ENCODE measurements at regions not wholly inside any gene's neighbourhood (a gene's known extent, or its start where the extent isn't known, plus 50 kb on each side); places are given as distances from the start of the nearest gene placed in this dataset.

GRCh38 chr7:17530244-17530643, 231.8 kb downstream of the AHR start:
- no peak for TF ChIP-seq CTCF (IDR thresholded peaks at IDR 0.05)
- peak in 1 of 2 donors; percentile 34 for TF ChIP-seq EP300 (IDR thresholded peaks at IDR 0.05)
- TF ChIP-seq POLR2A (IDR thresholded peaks at IDR 0.05), result no peak
- peak overlapping the region in 2 of 4 donors; percentile 68 to 70 for H3K27ac ChIP-seq
- no peaks in the 10 kb centered on the region for H3K36me3 ChIP-seq
- no peak for DNase-seq (ENCODE audit: low spot score in 2 of 2)
- no peak overlapping the region for H3K4me3 ChIP-seq
- WGBS, 2 donors, result 39 to 43% methylated on average over 2 of the region's 2 CpGs
- H3K9me3 ChIP-seq, result no peaks in the 10 kb centered on the region
- H3K27me3 ChIP-seq, result no peaks in the 10 kb centered on the region
- peaks cover 0 to 34% (median 3%) of the 10 kb centered on the region in 4 donors for H3K4me1 ChIP-seq

DNA sequence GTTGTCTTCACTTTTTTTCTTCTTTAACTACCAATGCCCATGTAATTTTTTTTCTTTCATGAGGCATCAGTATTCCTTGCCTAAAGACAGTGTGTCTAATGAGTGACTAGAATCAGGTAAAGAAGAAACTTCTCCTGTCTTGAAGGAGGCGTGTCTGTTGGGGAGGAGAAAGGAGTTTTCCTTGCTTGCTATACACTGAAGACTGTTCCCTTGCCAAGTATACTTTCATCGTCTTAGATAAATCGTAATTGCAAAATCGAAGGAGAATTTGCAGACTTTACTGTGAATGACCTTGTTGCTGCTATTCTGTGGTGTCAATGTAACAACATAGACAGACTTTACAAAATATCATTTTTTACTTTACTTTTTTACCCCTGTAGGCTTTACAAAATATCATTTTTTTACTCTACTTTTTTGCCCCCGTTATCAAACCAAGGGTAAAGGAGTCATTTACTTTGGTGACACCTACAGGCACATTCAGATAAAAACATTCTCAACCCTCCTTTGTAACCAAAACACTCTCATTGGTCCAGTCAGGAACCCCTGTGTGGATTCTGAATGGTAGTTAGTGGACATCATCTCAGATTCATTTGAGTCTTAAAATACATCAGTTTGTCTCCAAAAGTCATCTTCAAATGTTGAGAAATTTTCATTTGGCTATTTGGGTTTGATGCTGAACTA, 232.4 kb downstream of the AHR start:
- peaks cover 0 to 37% (median 2%) of the 10 kb centered on the region in 4 donors for H3K4me1 ChIP-seq
- WGBS, 2 donors, result 72 to 74% methylated on average over 5 of the region's 5 CpGs
- no peak for TF ChIP-seq POLR2A (IDR thresholded peaks at IDR 0.05)
- peak in 2 of 5 experiments; percentile 14 to 17 for TF ChIP-seq CTCF (IDR thresholded peaks at IDR 0.05)
- TF ChIP-seq EP300 (IDR thresholded peaks at IDR 0.05), result no peak
- H3K9me3 ChIP-seq, result no peaks in the 10 kb centered on the region
- peak overlapping the region in 2 of 4 donors; percentile 68 to 70 for H3K27ac ChIP-seq
- no peaks in the 10 kb centered on the region for H3K36me3 ChIP-seq
- DNase-seq (ENCODE audit: low spot score in 2 of 2), result no peak
- H3K27me3 ChIP-seq, result no peaks in the 10 kb centered on the region
- H3K4me3 ChIP-seq, result no peak overlapping the region

DNA sequence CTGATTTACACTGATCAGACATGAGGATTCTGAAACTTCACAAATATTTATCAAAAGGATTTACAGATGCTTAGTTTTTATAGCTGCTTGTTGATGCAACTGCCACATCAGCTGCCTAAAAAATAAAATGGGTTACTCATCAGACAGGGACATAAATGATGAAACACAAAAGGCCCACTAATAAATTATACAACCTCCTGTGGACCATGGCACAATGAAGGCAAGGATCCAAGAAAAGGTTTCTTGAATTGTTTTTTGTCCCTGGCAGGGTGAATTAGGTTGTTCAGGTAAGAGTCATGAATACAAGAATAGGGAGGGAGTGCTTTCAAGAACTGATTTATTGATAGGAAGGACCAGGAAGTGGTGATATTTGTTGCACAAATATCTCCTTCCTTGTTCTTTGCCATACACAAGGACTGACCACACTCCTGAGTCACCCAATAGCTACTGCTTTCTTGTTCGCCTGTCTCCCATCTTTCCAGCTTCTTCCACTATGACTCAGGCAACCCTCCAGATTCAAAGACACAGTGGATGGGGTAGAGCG, 234.5 kb downstream of the AHR start:
- Histone ChIP-seq H3K4me1 (peaks cover 0 to 31% (median under 1%) of the 10 kb centered on the region in 4 donors), H3K4me3 (no peak overlapping the region), H3K27ac (peak overlapping the region in 1 of 4 donors; percentile 2), H3K36me3 (no peaks in the 10 kb centered on the region), H3K9me3 (no peaks in the 10 kb centered on the region), H3K27me3 (no peaks in the 10 kb centered on the region)
- DNase-seq (ENCODE audit: low spot score in 2 of 2), result no peak
- WGBS, 2 donors, result 86 to 88% methylated on average over 2 of the region's 2 CpGs
- TF ChIP-seq POLR2A (IDR thresholded peaks at IDR 0.05) (no peak), CTCF (IDR thresholded peaks at IDR 0.05) (no peak), EP300 (IDR thresholded peaks at IDR 0.05) (no peak)

- Histone ChIP-seq H3K4me1 (peaks cover 0 to 26% (median 0%) of the 10 kb centered on the region in 4 donors), H3K27me3 (no peaks in the 10 kb centered on the region), H3K9me3 (no peaks in the 10 kb centered on the region), H3K27ac (no peak overlapping the region), H3K36me3 (no peaks in the 10 kb centered on the region), H3K4me3 (no peak overlapping the region)
- TF ChIP-seq EP300 (IDR thresholded peaks at IDR 0.05) (no peak), POLR2A (IDR thresholded peaks at IDR 0.05) (no peak), CTCF (IDR thresholded peaks at IDR 0.05) (no peak)
- DNase-seq (ENCODE audit: low spot score in 2 of 2), result no peak
- WGBS, 2 donors, result 55 to 67% methylated on average over 3 of the region's 3 CpGs
These were observed 235.9 kb downstream of the AHR start for GRCh38 chr7:17534348-17534747.

DNA sequence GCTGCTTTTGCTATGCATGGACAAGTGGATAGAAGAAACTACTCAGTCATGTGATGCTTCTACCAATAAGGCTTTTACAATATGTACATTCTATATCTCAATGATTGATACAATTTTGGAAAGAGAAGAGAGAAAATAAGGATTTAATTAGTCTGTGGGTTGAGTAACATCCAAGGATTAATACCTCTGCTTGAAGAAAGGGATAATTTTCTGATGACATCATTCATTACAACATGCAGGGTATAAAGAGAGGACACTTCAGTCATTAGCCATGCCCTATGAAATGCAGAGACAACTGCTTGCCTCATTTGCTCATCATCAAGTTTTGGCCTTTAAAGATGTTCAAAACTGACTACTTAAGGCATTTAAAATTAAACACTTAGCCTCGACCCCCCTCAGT, 237.3 kb downstream of the AHR start:
- no peak overlapping the region for H3K4me3 ChIP-seq
- 74 to 80% methylated on average over 1 of the region's 1 CpG for WGBS, 2 donors
- H3K27me3 ChIP-seq, result no peaks in the 10 kb centered on the region
- no peaks in the 10 kb centered on the region for H3K9me3 ChIP-seq
- peaks cover 0 to 27% (median 0%) of the 10 kb centered on the region in 4 donors for H3K4me1 ChIP-seq
- H3K36me3 ChIP-seq, result no peaks in the 10 kb centered on the region
- no peak for TF ChIP-seq CTCF (IDR thresholded peaks at IDR 0.05)
- no peak for TF ChIP-seq POLR2A (IDR thresholded peaks at IDR 0.05)
- no peak for TF ChIP-seq EP300 (IDR thresholded peaks at IDR 0.05)
- no peak for DNase-seq (ENCODE audit: low spot score in 2 of 2)
- peak overlapping the region in 2 of 4 donors; percentile 11 to 21 for H3K27ac ChIP-seq

Data from tibial nerve (tissue), 4 donors.